WTC11 (cell line): ENCODE measurements at regions not wholly inside any gene's neighbourhood (a gene's known extent, or its start where the extent isn't known, plus 50 kb on each side); places are given as distances from the start of the nearest gene placed in this dataset.

Source experiments
- ATAC-seq: fragments of 200-7000 bp; cut with Tn5 transposase; 2 replicates; pipeline ENCODE4 v1.10.0; 2021; ENCODE audit warnings: mild to moderate bottlenecking, moderate library complexity
- CTCF ChIA-PET: fragments of 300-600 bp; sonication (Branson Sonifier 250); formaldehyde crosslinking; loops from one replicate; lab custom pipeline; 2021; ENCODE audit warnings: antibody characterized with exemption; lab: Charles Lee
- POLR2A ChIA-PET: fragments of 350-600 bp; sonication (Branson Sonifier 250); formaldehyde crosslinking; loops from one replicate; lab custom pipeline; 2021; ENCODE audit warnings: antibody characterized with exemption; lab: Charles Lee
- DNase-seq: peaks from one replicate; pipeline ENCODE4 v3.0.0; 2021; ENCODE audit warnings: low spot score
- H3K27ac Mint-ChIP-seq: 2 replicates; pipeline ENCODE4 v1.8.0; 2021; ENCODE audit warnings: mixed read lengths
- H3K27me3 Mint-ChIP-seq: 2 replicates; pipeline ENCODE4 v1.8.0; 2021; ENCODE audit warnings: low read depth, mild to moderate bottlenecking, moderate library complexity, mixed read lengths
- H3K36me3 Mint-ChIP-seq: 2 replicates; pipeline ENCODE4 v1.8.0; 2021; ENCODE audit warnings: mixed read lengths
- H3K4me1 Mint-ChIP-seq: 2 replicates; pipeline ENCODE4 v1.8.0; 2022; ENCODE audit warnings: mixed read lengths
- H3K4me3 Mint-ChIP-seq: 2 replicates; pipeline ENCODE4 v1.8.0; 2021; ENCODE audit warnings: mild to moderate bottlenecking, moderate library complexity, mixed read lengths
- H3K9me3 Mint-ChIP-seq: 2 replicates; pipeline ENCODE4 v1.8.0; 2021; ENCODE audit warnings: mixed read lengths
- ARID4B ChIP-seq: sonication (generic); formaldehyde crosslinking; IDR thresholded peaks from 2 replicates; pipeline ENCODE4 v1.8.0; 2023; ENCODE audit warnings: missing genetic modification reagents, mild to moderate bottlenecking, borderline replicate concordance
- ATF6 ChIP-seq: sonication (generic); formaldehyde crosslinking; IDR thresholded peaks from 2 replicates; pipeline ENCODE4 v1.8.1; 2023; ENCODE audit warnings: mild to moderate bottlenecking, missing genetic modification reagents
- CREB1 ChIP-seq: sonication (generic); formaldehyde crosslinking; IDR thresholded peaks from 2 replicates; pipeline ENCODE4 v1.8.0; 2023; ENCODE audit warnings: mild to moderate bottlenecking, missing genetic modification reagents
- E2F1 ChIP-seq: sonication (generic); formaldehyde crosslinking; IDR thresholded peaks from 2 replicates; pipeline ENCODE4 v1.8.0; 2022; ENCODE audit warnings: mild to moderate bottlenecking, missing genetic modification reagents
- E2F5 ChIP-seq: sonication (generic); formaldehyde crosslinking; IDR thresholded peaks from 2 replicates; pipeline ENCODE4 v1.8.1; 2022; ENCODE audit warnings: mild to moderate bottlenecking, moderate library complexity, missing genetic modification reagents
- ETV6 ChIP-seq: sonication (generic); formaldehyde crosslinking; IDR thresholded peaks from 2 replicates; pipeline ENCODE4 v1.8.1; 2022; ENCODE audit warnings: mild to moderate bottlenecking, missing genetic modification reagents
- GTF2I ChIP-seq: fragments of 250-450 bp; sonication (Bioruptor Pico); conservative IDR thresholded peaks from 2 replicates; pipeline ENCODE4 v1.4.0; 2021; ENCODE audit warnings: mild to moderate bottlenecking
- HMGXB4 ChIP-seq: sonication (generic); formaldehyde crosslinking; IDR thresholded peaks from 2 replicates; pipeline ENCODE4 v1.8.1; 2023; ENCODE audit warnings: mild to moderate bottlenecking, moderate library complexity, missing genetic modification reagents
- IRF1 ChIP-seq: sonication (generic); formaldehyde crosslinking; IDR thresholded peaks from 2 replicates; pipeline ENCODE4 v1.8.0; 2023; ENCODE audit warnings: missing genetic modification reagents
- KAT7 ChIP-seq: sonication (generic); formaldehyde crosslinking; IDR thresholded peaks from 2 replicates; pipeline ENCODE4 v1.8.1; 2023; ENCODE audit warnings: missing genetic modification reagents, mild to moderate bottlenecking, borderline replicate concordance
- NFE2L1 ChIP-seq: sonication (generic); formaldehyde crosslinking; IDR thresholded peaks from 2 replicates; pipeline ENCODE4 v1.8.1; 2023; ENCODE audit warnings: missing genetic modification reagents
- OVOL2 ChIP-seq: fragments of 250-450 bp; sonication (Bioruptor Pico); IDR thresholded peaks from 2 replicates; pipeline ENCODE4 v1.9.0; 2021; ENCODE audit warnings: mild to moderate bottlenecking, borderline replicate concordance
- TEAD4 ChIP-seq: sonication (generic); formaldehyde crosslinking; IDR thresholded peaks from 2 replicates; pipeline ENCODE4 v1.8.0; 2022; ENCODE audit warnings: mild to moderate bottlenecking, missing genetic modification reagents
- ZBTB43 ChIP-seq: sonication (generic); formaldehyde crosslinking; IDR thresholded peaks from 2 replicates; pipeline ENCODE4 v1.8.1; 2023; ENCODE audit warnings: mild to moderate bottlenecking, missing genetic modification reagents
- ZNF281 ChIP-seq: sonication (generic); formaldehyde crosslinking; IDR thresholded peaks from 2 replicates; pipeline ENCODE4 v1.8.0; 2023; ENCODE audit warnings: mild to moderate bottlenecking, missing genetic modification reagents
- ZNF317 ChIP-seq: sonication (generic); formaldehyde crosslinking; IDR thresholded peaks from 2 replicates; pipeline ENCODE4 v1.8.1; 2023; ENCODE audit warnings: low read depth, mild to moderate bottlenecking, moderate library complexity, missing genetic modification reagents, borderline replicate concordance
- ZNF396 ChIP-seq: fragments of 250-450 bp; sonication (Bioruptor Pico); IDR thresholded peaks from 2 replicates; pipeline ENCODE4 v1.8.0; 2021; ENCODE audit warnings: mild to moderate bottlenecking, moderate library complexity, borderline replicate concordance
- ZNF416 ChIP-seq: fragments of 250-450 bp; sonication (Bioruptor Pico); IDR thresholded peaks from 2 replicates; pipeline ENCODE4 v1.9.0; 2021; ENCODE audit warnings: mild to moderate bottlenecking, inconsistent platforms

- no peak for TF ChIP-seq ARID4B (CRISPR knock-in tag)
- TF ChIP-seq NFE2L1 = 0 out of 2 replicates have a peak, but pooled peaks have one; percentile 38
- no peak for TF ChIP-seq ZNF416 (CRISPR knock-in tag)
- peak; percentile 82 for TF ChIP-seq ZNF281 (CRISPR knock-in tag)
- no peak for TF ChIP-seq CREB1 (CRISPR knock-in tag)
- TF ChIP-seq ATF6 (CRISPR knock-in tag) = no peak
- no peak for TF ChIP-seq KAT7 (CRISPR knock-in tag)
- TF ChIP-seq TEAD4 (CRISPR knock-in tag) = peak; percentile 92; the same call in 1 of the 2 replicates
- peak; percentile 69 for TF ChIP-seq ETV6
- TF ChIP-seq IRF1 (CRISPR knock-in tag) = no peak
- TF ChIP-seq E2F1 = no peak
- peak; percentile 78; the same call in 1 of the 2 replicates for TF ChIP-seq ZBTB43 (CRISPR knock-in tag)
Measured at GRCh38 chr6:11650025-11650696, 112.6 kb downstream of the TMEM170B start (continued).

GRCh38 chr6:11650711-11651110 lies 113.2 kb downstream of the TMEM170B start:
- ATAC-seq (peak; percentile 6), DNase-seq (no peak)
- peaks cover 69% of the 10 kb centered on the region for H3K4me1 Mint-ChIP-seq
- ChIA-PET POLR2A (interaction anchor here (0.6 to 0.7 kb wide), 2 partner anchors 291 to 608 kb away, joined by 3 to 11 read pairs; no protein-coding TSS in a partner anchor), CTCF (interaction anchor here (0.6 to 1.6 kb wide), 4 partner anchors 55 to 640 kb away, joined by 3 to 4 read pairs (median 4); partner anchors contain the start of gene EDN1)
- H3K27me3 Mint-ChIP-seq = no peaks in the 10 kb centered on the region
- H3K4me3 Mint-ChIP-seq = no peak overlapping the region
- peaks cover 26% of the 10 kb centered on the region for H3K36me3 Mint-ChIP-seq
- H3K9me3 Mint-ChIP-seq = peaks cover 21% of the 10 kb centered on the region
- H3K27ac Mint-ChIP-seq = peak overlapping the region; percentile 98
- TF ChIP-seq ZBTB43 (CRISPR knock-in tag) (no peak), ZNF317 (CRISPR knock-in tag) (no peak), HMGXB4 (CRISPR knock-in tag) (no peak), OVOL2 (CRISPR knock-in tag) (no peak), ETV6 (no peak), E2F5 (CRISPR knock-in tag) (no peak), GTF2I (CRISPR knock-in tag) (no peak), ZNF396 (no peak)
